Stimulated activated naive CD8-positive, alpha-beta T cell treated with anti-CD3 and anti-CD28 coated beads, Interleukin-15, Interleukin-2, amounts not matched to agents 100 ng/mL and 50 ng/mL, for 24 hours (primary cell): ENCODE measurements at regions not wholly inside any gene's neighbourhood (a gene's known extent, or its start where the extent isn't known, plus 50 kb on each side); places are given as distances from the start of the nearest gene placed in this dataset.

Experiments
- H3K27ac Mint-ChIP-seq: one replicate; pipeline ENCODE4 v1.8.0; 2021; ENCODE audit warnings: mild to moderate bottlenecking, mixed read lengths
- H3K27me3 Mint-ChIP-seq: one replicate; pipeline ENCODE4 v1.8.0; 2021; ENCODE audit warnings: mixed read lengths
- H3K36me3 Mint-ChIP-seq: one replicate; pipeline ENCODE4 v1.8.0; 2021; ENCODE audit warnings: low read depth, mixed read lengths
- H3K4me1 Mint-ChIP-seq: one replicate; pipeline ENCODE4 v1.8.0; 2021; ENCODE audit warnings: low read depth, mixed read lengths
- H3K4me3 Mint-ChIP-seq: one replicate; pipeline ENCODE4 v1.8.0; 2021; ENCODE audit warnings: mild to moderate bottlenecking, mixed read lengths
- H3K9me3 Mint-ChIP-seq: one replicate; pipeline ENCODE4 v1.8.0; 2021; ENCODE audit warnings: mixed read lengths

DNA sequence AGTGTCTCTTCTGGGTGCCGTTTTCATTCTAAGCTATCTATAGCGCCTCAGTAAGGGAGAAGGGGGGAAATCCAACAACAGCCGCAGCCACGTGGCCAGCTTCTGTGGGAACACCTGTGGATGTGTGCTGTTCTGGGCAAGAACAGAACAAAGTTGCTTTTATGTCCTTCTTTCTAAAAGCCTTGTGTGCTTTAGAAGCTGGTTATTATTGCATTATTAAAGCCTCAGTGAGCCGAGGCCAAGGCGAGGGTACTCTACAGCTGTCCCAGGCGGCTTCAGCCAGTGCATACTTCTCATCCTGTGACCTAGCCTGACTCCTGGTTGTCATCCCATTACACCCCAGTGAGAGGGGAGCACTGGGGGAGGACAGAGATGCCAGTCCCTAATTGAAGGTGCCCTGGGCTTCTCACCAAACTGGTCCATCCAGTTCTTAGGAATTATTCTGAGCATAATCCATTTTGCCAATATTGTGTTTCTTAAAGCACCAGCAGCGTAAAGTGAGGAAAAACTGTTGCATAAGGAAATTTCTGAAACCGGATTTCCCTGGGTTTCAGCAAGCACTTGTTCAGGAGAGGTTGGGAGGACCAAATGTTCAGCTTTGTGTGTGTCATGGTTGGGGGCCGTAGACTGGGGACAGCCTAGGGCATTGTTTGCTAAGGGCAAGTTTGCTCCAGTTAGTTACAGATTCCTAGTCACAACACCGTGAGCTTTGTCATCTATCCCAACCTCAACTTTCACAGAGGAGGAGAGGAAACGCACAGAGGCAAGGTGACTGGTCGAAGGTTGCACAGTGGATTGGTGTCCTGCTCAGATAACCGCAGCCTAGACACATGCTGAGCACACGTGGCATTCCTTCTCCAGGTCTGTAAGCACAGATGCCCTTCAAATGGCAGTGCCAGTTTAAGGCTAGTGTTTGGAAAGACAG is 61.0 kb upstream of the ATP1A1 start:
- Mint-ChIP-seq H3K4me3 (no peak overlapping the region), H3K36me3 (no peaks in the 10 kb centered on the region), H3K27ac (no peak overlapping the region), H3K9me3 (no peaks in the 10 kb centered on the region), H3K4me1 (peaks cover 7% of the 10 kb centered on the region), H3K27me3 (no peaks in the 10 kb centered on the region)

DNA sequence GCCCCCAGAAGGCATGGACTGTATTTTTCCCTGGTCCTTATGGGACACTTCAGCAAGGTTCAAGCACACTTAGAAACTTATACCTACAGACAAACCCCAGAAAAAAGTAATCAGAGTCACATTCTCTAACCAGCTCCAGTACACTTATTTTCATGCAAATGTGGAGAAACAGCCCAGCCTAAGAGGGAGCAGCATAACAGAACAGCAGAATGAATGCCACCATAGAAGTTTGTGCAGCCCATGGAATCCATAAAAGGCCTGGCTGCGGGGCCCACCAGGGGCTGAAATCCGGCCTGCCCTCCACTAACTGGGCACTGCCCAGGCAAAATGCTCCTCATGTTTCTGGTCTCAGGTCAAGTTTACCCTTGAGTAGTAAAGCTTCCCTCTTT is 60.4 kb upstream of the ATP1A1 start:
- H3K27ac Mint-ChIP-seq: no peak overlapping the region
- no peaks in the 10 kb centered on the region for H3K9me3 Mint-ChIP-seq
- no peaks in the 10 kb centered on the region for H3K27me3 Mint-ChIP-seq
- H3K36me3 Mint-ChIP-seq: no peaks in the 10 kb centered on the region
- H3K4me1 Mint-ChIP-seq: peaks cover 9% of the 10 kb centered on the region
- no peak overlapping the region for H3K4me3 Mint-ChIP-seq

DNA sequence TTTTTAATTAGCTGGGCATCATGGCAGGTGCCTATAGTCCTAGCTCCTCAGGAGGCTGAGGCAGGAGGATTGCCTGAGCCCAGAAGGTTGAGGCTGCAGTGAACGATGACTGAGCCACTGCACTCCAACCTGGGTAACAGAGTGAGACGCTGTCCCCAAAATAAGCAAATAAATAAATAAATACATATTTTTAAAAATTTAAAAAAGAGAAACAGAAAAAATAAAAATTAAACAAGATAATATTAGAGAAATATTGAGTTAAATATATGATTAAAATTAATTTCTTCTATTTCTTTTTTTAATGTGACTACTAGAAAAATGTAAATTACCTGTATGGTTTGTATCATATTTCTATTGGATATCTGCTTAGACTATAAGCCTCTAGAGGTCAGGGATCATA is 59.3 kb upstream of the ATP1A1 start:
- Mint-ChIP-seq H3K9me3 (no peaks in the 10 kb centered on the region), H3K27me3 (no peaks in the 10 kb centered on the region), H3K36me3 (no peaks in the 10 kb centered on the region), H3K4me1 (peaks cover 9% of the 10 kb centered on the region), H3K27ac (no peak overlapping the region), H3K4me3 (no peak overlapping the region)

DNA sequence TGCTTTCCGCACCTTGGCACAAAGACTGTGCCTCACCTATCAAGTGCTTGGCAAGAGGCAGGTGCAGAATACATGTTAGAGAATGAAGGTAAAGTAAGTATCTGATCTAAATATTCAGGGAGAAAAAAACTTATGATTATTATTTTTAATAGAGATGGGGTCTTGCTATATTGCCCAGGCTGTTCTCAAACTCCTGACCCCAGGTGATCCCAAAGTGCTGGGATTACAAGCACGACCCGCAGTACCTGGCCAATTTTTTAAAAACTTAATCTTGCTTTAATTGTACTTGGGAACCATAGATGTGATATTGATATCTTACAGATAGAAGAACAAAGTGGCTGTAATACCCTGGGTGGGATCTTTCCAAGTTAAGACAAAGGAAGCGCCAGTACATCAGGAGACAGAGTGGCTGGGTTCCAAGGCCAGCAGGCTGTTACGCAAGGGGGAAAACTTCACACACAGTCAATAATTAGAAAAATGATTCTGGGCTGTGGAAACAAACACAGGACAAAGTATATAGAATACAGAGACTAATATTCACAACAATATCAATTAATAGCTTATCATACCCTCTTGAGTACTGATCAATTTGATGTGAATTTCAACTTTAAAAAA is 58.6 kb upstream of the ATP1A1 start:
- Mint-ChIP-seq H3K9me3 (no peaks in the 10 kb centered on the region), H3K36me3 (no peaks in the 10 kb centered on the region), H3K4me1 (peaks cover 9% of the 10 kb centered on the region), H3K27me3 (no peaks in the 10 kb centered on the region), H3K4me3 (no peak overlapping the region), H3K27ac (no peak overlapping the region)

DNA sequence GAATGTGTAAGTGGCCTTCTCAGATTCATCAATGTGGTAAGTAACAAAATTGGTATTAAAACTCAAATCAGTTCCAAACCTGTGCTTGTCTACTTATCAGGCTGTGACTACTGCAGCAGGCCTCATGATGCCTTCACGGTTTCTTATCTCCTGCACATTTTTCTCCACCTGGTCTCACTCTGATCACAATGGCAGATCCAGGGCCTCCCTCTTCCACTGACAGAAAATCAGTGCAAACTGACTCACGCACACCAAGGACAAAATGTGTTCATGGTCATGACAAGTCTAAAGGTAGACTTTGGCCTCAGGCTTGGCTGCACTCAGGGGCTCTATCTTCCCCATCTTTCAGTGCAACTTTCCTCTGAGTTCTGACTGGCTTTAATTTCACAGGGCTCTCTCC is 56.7 kb upstream of the ATP1A1 start:
- Mint-ChIP-seq H3K4me1 (peaks cover 10% of the 10 kb centered on the region), H3K36me3 (no peaks in the 10 kb centered on the region), H3K27me3 (no peaks in the 10 kb centered on the region), H3K27ac (no peak overlapping the region), H3K4me3 (no peak overlapping the region), H3K9me3 (no peaks in the 10 kb centered on the region)

DNA sequence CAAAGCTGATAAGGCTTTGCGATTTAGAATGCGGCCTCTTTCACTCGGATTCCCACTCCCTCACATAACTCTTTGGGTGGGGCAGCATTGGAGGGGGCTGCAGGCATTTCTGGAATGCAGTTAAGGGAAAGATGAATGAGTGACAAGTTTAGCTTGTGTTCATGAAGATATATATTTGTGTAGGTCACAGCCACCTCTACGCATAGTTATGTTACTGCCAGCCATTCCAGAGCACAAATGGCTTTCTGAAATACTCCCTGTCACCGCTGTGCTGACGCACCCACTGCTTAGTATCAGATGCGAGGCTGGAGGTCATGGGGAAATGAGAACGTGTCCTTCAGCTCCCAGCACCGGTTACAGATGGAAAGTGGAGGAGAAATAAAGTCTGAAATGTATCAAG is 54.1 kb upstream of the ATP1A1 start:
- H3K36me3 Mint-ChIP-seq: no peaks in the 10 kb centered on the region
- H3K9me3 Mint-ChIP-seq: no peaks in the 10 kb centered on the region
- peaks cover 28% of the 10 kb centered on the region for H3K4me1 Mint-ChIP-seq
- H3K27me3 Mint-ChIP-seq: no peaks in the 10 kb centered on the region
- no peak overlapping the region for H3K4me3 Mint-ChIP-seq
- no peak overlapping the region for H3K27ac Mint-ChIP-seq

DNA sequence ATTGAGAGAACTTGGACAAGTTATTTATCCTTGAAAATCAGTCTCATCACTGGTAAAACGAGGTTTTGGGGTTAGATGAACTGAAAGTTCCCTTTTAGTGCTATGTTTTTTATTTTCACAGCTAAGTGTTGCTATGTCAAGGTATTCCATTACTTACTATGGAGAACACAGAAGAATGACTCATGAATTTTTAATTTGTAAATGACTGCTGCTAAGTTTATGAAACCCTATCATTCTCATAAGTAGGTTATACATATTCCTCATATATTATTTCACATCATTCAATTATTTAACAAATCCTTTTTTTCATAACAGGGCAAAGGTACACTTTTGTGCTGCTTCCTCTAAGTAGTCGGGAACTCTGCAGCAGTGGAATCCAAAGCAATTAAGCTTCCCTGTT is 52.2 kb upstream of the ATP1A1 start:
- peaks cover 43% of the 10 kb centered on the region for H3K4me1 Mint-ChIP-seq
- no peak overlapping the region for H3K4me3 Mint-ChIP-seq
- H3K9me3 Mint-ChIP-seq: no peaks in the 10 kb centered on the region
- no peaks in the 10 kb centered on the region for H3K36me3 Mint-ChIP-seq
- H3K27me3 Mint-ChIP-seq: no peaks in the 10 kb centered on the region
- no peak overlapping the region for H3K27ac Mint-ChIP-seq

DNA sequence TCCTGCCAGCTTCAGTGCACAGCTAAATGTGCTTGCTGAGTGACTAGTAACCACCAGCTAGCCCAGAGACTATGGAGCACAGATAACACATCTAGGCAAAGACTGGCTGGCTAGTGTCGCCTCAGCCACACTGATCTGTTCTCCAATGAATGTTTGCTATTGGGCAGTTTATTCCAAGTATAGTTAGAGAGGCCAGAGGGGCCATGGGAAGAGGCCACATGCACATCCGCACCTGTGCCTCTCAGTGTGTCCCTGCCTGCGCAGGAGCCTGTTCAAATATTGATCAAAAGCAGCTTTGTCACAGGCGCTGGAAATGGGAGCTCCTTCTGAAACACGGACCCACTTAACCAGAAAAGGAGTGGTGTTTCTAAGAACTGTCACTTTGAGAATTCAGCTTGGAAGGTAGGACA is 51.3 kb upstream of the ATP1A1 start:
- Mint-ChIP-seq H3K4me3 (no peak overlapping the region), H3K27me3 (no peaks in the 10 kb centered on the region), H3K9me3 (no peaks in the 10 kb centered on the region), H3K27ac (no peak overlapping the region), H3K4me1 (peaks cover 50% of the 10 kb centered on the region), H3K36me3 (no peaks in the 10 kb centered on the region)

DNA sequence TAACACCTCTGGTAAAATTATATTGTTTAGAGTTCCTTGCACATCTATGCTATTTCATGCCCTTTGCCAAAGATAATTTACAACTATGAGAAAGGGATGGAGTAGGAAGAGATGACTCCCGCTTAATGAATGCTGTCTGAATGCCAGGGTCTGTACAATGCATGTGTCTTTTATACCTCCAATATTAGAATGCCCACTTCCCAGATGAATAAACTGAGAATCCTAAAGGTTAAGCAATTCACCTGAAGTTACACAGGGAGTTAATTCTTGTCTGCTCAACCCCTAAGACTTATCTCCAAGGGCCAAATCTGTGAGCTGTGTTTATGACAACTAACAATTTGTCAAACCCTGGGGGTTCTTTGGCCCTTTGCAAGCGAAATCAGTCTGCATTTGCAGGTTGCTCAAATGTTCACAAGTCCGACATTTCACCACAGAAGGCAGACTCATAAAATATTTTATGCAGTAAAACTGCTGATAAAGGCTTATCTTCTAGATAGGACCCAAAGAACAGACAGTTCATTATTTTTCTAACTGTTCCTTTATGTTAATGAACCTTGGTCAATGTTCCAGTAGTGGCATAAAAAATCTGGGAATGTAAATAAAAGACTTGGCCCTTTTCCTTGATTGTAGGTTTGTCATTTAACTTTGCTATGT is 50.2 kb upstream of the ATP1A1 start:
- H3K4me3 Mint-ChIP-seq: no peak overlapping the region
- peaks cover 45% of the 10 kb centered on the region for H3K4me1 Mint-ChIP-seq
- no peaks in the 10 kb centered on the region for H3K36me3 Mint-ChIP-seq
- no peaks in the 10 kb centered on the region for H3K9me3 Mint-ChIP-seq
- H3K27me3 Mint-ChIP-seq: no peaks in the 10 kb centered on the region
- H3K27ac Mint-ChIP-seq: no peak overlapping the region
